Adrenal gland (tissue), 5 donors: ENCODE measurements at regions not wholly inside any gene's neighbourhood (a gene's known extent, or its start where the extent isn't known, plus 50 kb on each side); places are given as distances from the start of the nearest gene placed in this dataset.

Experiments used
- CTCF ChIP-seq, 6 experiments: fragments of 450-650 bp in 4 of 6; fragments of 200-600 bp in 2 of 6; sonication (generic) in 1 of 6; IDR thresholded peaks; 1 replicate in 5 of 6; 2 replicates in 1 of 6; pipeline versions ENCODE4 v1.5.1 to v1.8.0; 2016 to 2021; ENCODE audit warnings: antibody characterized with exemption in 6 of 6, mild to moderate bottlenecking in 2 of 6, moderate library complexity in 1 of 6
- POLR2A ChIP-seq, 2 donors: fragments of 450-650 bp; IDR thresholded peaks; one replicate each; pipeline ENCODE4 v1.6.1; 2017; ENCODE audit warnings: antibody characterized with exemption in 2 of 2, mild to moderate bottlenecking in 2 of 2, moderate library complexity in 1 of 2
- donor health status: DM: no; HTN: no; CAD: no.

GRCh38 chr1:113244112-113244820 is 146.0 kb upstream of the MAGI3 start:
- TF ChIP-seq CTCF (IDR thresholded peaks at IDR 0.05) (no peak), POLR2A (IDR thresholded peaks at IDR 0.05) (no peak)
